Fibroblast of skin of right quadriceps (primary cell): ENCODE measurements at regions not wholly inside any gene's neighbourhood (a gene's known extent, or its start where the extent isn't known, plus 50 kb on each side); places are given as distances from the start of the nearest gene placed in this dataset.

Experiments used
- DNase-seq: peaks from one replicate; pipeline ENCODE4 v3.0.0-alpha.2; 2013

DNA sequence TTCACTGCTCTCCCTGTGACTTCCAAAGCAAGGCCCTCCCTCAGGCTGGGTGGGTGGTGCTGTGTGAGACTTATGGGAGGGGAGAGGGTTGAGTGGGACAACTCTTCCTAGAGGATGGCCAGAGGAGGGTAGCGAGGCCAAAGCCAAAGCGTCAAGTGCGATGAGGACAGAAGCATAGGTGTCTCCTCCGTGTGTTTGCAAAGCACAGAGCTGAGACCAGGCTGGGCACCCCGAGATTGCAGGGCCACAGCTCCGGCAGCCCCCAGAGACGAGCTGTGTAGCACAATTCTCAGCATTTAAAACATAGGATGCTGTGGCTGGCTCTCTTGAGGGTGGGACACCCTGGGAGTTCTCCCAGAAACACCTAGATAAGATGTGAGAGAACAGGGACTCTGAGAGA is 1374.5 kb downstream of the BRD1 start:
- DNase-seq, result no peak

- DNase-seq, result no peak
Measured at GRCh38 chr22:48452766-48453165, 1374.9 kb downstream of the BRD1 start.

DNA sequence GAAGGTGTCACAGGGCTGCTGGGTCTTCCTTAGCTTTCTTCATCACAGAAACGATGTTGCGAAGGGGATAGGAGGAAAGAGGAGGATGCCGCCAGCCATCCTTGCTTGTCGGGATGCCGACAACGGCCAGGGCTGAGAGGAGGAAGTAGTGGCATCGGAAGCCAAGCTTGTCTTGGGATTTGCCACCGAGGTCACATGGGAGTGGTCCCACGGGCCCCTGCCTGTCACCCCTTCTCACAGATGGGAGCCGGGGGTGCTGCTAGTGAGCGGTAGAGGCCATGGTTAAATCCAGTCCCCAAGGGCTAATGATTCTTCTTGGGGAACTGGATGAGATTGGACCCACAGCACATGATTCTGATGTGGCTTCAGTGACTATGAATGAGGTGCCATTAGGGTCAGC is 1375.8 kb downstream of the BRD1 start:
- DNase-seq, result no peak

GRCh38 chr22:48450188-48450825 is 1377.4 kb downstream of the BRD1 start:
- no peak for DNase-seq

DNA sequence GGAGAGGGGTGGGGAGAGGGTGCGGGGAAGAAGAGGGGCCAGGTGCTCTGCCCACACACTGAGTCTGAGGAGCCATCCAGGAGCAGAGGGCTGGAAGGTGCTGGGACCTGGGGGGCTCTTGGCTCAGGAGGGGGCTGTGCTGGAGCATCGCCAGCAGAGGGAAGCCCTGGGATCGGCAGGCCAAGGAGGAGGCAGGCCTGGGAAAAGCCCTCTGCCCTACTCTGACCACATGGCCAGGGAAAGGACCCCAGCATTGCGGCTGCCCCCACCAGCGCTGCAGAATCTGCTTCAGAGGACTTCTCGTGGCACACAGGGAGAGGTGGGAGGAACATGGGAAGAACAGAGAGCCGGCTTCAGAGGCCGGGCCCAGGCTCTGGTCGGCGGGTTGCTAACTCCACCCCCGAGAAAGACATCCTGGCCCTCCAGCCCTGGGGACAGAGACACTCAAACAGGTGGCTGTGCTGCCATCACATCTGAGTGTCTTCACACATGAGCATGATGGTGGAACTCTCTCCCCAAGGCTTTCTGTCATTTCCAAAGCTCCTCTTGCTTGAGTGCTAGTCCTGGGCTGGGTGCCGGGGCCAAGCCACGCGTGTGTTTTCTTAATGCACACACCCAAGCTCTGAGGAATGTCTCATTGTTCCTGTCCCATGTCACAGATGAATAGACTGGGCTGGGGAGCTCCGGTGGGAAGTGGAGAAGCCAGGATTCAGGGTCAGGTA is 1378.0 kb downstream of the BRD1 start:
- no peak for DNase-seq

DNA sequence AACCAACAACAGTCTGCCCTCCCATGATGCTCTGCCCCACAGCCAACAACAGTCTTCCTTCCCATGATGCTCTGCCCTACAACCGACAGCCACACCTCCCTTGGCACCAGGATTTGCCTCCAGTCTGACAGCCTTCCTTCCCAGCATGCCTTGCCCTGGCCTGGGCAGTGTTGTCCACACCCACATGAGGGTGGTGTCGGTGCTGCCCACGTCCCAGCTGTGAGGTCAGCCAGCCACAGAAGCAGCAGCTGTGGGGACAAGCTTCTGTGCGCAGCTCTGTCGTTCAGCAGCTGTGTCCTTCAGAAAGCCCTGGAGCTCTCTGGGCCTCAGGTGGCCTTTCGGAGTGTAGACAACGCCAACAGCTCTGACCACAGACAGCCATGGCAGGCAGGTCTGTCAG is 1378.9 kb downstream of the BRD1 start:
- DNase-seq, result no peak

DNA sequence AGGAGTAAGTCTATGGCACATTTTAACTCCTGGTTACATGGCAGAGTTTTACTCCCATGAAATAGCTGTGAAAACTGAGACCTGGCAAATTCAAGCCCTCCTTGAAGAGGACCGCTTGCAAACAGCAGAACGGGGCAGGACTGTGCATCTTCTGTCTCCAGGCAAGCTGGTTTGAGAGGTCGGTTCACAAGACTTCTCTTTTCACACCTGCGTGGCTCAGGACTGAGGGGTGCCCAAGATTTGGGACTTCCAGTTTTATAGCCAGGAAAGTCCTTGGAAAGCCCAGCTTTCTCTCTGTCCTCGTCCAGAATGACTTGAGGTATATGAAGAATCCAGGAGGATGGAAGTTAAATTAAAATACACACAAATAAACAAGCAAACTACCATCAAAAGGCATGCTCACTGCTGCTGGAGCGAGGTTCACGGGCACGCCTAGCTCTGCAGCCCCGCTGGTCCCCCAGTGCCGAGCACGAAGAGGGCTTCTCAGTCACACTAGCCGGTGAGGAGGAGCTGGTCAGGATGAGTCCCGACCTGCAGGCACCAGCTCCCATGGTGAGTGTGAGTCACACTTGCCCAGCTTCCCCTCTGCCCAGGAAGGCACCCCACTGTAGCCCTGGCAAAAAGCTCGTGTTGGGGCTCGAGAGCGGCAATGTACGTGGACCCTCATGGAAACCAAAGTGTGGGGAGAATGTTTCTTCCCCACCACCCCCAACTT is 1382.4 kb downstream of the BRD1 start:
- no peak for DNase-seq

GRCh38 chr22:48444320-48445112 is 1383.2 kb downstream of the BRD1 start:
- peak; percentile 42 for DNase-seq

DNA sequence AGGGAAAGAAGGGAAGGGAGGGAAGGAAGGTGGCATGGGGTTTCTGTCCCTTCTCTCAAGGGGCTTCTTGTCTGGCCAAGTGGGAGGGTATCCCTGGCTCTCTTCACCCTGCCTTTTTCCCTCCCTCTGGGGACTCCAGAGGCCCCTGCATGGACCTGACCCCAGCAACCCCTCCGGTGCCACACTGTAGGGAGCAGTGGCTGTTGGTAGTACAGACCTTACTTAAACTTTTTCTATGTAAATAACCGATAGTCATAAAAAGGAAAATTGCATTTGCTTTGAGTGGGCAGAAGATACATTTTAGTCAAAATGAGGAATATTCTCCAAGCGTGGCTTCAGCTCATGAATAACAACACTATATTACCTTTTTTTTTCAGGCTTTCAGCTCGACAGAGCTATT is 1384.0 kb downstream of the BRD1 start:
- no peak for DNase-seq

GRCh38 chr22:48442663-48443062 is 1385.0 kb downstream of the BRD1 start:
- DNase-seq, result no peak

- DNase-seq, result no peak
Measured at GRCh38 chr22:48441553-48441850, 1386.2 kb downstream of the BRD1 start.

- DNase-seq, result no peak
Measured at GRCh38 chr22:48440673-48441552, 1386.8 kb downstream of the BRD1 start.

DNA sequence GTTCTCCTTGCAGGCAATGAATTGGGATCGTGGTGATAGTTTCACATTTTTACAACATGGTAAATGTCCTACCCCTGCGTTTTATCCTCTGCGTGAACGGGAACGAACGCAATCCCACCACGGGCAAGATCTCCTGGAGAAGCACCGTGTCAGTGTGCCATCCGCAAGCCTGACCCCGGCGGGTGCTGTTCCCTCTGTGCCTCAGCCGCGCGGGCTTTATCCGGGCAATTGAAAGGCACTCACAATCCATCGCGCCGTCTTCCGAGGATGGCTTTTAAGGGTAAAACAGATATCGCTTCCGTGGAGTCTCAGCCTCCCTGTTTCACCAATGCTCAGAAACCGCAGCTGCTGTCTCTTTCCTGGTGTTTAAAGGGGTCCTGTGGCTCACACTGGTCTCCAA is 1387.5 kb downstream of the BRD1 start:
- no peak for DNase-seq

- DNase-seq, result no peak
Measured at GRCh38 chr22:48439560-48440135, 1388.0 kb downstream of the BRD1 start.

GRCh38 chr22:48438800-48439559 is 1388.7 kb downstream of the BRD1 start:
- peak; percentile 48 for DNase-seq

DNA sequence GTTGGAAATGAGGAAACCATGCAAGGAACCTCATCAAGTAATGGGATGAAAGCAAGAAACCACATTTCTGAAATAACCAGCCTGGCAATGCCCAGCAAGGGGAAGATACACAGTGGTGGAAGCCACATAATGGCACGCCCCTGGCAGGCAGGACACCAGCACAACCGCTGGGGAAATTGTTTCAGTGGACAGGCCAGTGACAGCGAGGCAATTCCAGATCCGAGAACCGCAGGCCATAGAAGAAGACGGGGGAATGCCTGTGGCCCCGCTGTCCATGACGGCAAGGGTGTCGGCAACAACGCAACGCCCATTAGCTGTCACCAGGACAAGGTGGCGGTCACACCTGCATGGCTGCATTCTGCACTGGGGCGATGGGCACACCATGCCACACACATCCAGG is 1389.6 kb downstream of the BRD1 start:
- DNase-seq, result no peak

DNA sequence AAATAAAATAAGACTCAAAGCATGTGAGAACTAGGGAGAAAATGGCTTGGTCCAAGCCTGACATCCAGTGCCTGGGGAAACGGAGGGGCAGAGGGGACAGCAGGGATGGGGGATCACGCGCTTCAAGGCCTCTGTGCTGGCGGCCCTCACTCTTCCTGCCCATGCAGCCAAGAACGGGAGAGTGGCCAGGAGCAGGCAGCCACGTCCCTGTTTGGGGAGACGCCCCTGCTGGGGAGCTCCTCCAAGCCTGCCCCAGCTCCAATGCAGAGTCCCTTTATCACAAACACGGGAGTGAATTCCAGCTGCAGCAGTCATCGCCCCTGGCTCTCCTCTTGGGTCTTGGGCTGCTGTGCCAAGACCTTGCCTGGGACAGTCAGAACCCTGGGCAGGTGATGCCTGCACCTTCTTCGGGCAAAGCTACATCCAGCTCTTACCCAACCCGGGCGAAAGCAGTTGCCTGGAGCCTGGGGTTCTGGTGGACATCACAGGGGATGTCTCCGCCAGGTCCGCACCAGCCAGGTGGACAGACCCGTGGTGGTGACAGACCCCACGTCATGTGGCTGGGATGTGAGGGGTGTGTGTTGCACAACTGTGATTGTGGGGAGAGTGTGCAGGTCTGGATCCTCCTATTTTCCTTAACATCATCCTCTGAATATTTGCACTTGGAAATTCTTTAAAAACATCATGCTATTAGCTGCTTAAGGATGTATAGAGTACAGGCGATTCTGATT is 1391.3 kb downstream of the BRD1 start:
- no peak for DNase-seq

- no peak for DNase-seq
Measured at GRCh38 chr22:48434868-48435250, 1392.8 kb downstream of the BRD1 start.

DNA sequence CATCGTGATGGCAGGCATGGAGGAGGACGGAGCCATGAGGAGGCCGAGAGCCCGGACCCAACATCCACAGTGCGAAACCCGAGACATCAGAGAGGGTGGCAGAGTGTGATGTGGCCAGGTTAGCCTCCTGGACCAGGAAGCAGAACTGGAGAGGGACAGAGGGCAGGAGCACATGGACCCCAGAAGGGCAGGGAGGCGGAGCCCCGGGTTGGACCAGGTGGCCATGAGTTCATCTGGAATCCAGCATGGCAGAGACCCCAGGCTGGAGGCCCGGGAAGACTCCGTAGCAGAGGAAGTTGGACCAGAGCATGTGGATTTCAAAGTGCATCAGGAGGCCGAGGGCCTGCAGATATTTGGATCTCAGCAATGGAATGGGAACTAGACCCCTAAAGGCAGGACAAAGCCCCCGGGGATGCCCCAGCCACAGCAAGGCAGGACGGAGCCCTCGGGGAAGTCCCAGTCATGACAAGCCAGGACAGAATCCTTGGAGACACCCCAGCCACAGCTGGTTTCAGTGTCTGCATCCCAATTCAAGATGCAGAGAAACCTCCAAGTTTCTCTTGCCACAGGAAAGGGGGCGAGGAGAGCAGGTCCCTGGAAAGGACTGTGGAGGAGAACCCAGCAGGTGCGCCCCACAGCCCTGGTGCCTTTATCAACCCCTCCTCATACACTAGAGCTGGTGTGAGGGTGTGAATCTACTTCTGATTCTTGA is 1393.4 kb downstream of the BRD1 start:
- DNase-seq, result no peak

DNA sequence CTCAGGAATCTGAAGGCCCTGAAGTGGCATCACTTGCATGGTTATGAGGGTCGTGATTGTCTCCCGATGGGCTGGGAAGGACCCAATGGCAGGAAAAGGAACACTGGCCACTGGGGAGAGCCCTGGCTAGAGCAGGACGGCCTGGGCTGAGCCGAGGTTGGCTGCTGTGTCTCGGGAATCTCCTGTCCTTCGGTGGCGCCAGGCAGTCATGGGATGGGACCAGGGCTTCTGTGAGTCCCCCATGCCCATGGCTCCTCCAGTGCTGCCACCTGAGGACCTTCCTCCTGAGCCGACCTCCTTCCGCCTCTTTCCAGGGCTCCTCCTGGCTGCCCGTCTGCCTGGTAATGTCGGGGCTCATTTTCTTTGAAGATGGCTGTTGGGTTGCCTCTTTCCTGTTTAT is 1394.0 kb downstream of the BRD1 start:
- no peak for DNase-seq
